NCI-H2081 (cell line): ENCODE measurements at regions not wholly inside any gene's neighbourhood (a gene's known extent, or its start where the extent isn't known, plus 50 kb on each side); places are given as distances from the start of the nearest gene placed in this dataset.
"Not testable (repeated sequence)": the region's sequence is repeated elsewhere in the genome, so short reads cannot be mapped to it uniquely, and the experiment has no call there.

ENCODE experiments used
- DNase-seq, 2 experiments: peaks; one replicate each; lab custom pipeline; 2025; lab: John Stamatoyannopoulos, UW

GRCh38 chrX:112368371-112368770, 285.8 kb upstream of the TRPC5 start:
- DNase-seq, result peak; percentile 2 to 17

- DNase-seq, result no peak
These were observed 284.5 kb upstream of the TRPC5 start for GRCh38 chrX:112367065-112367464.

DNA sequence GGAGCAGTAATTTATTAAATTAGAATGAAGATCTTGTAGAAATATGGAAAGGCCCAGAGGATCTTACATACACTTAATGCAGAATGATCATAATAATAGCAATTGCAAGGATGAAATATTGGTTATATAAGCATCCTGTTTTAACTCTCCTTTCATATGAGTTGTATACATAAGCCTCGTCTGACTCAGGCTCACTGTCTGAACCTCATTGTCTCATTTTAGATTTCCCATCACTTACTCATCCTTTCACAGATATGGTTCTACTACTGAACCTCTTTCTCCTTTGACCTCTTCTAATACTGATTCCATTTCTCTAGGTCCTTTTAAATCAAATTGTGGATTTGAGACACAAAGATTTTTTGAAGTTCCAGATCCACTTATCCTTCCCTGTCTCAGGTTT, 277.3 kb upstream of the TRPC5 start:
- no peak for DNase-seq

- no peak for DNase-seq
These were observed 273.4 kb upstream of the TRPC5 start for GRCh38 chrX:112355931-112356330.

GRCh38 chrX:112341598-112341997, 259.0 kb upstream of the TRPC5 start:
- DNase-seq, result no peak

GRCh38 chrX:112313201-112313600, 230.6 kb upstream of the TRPC5 start:
- no peak for DNase-seq

DNA sequence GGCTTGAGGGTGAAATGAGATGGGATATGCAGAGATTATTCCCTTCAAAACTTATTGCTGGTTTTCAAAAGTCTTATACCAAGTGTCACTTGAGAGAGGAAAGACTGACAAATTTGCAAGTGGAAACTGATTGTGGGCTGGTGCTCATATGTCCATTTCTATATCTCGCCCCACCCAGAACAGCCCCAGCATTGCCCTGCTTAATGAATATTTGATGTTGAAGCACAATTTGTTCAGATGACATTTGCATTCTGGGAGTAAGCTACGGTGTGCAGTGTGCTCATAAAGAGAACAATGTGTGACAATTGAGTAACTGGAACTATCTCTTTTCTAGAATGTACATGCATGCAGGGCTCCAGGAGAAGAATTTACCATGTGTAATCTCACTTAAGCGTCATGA, 223.5 kb upstream of the TRPC5 start:
- DNase-seq, result no peak

GRCh38 chrX:112279940-112280339, 197.4 kb upstream of the TRPC5 start:
- DNase-seq, result no peak

GRCh38 chrX:112270991-112271390, 188.4 kb upstream of the TRPC5 start:
- DNase-seq, result no peak

DNA sequence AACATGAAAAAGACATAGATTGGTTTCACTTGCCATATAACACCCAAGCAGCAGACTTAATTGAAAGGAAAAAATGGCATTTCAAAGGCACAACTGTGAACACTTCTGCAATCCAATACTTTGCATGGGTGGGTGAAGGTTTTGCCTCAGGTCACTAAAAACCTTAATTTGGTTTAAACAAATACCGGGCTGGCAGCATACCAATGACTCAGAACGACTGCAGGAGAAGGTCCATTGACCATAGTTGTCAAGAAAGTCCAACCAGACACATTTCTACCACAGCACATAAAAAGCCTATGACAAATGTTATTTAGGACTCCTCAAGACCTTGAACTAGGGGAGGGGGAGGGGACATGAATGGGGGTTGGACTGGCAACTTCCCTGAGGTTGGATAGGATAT, 183.6 kb upstream of the TRPC5 start:
- no peak for DNase-seq

DNA sequence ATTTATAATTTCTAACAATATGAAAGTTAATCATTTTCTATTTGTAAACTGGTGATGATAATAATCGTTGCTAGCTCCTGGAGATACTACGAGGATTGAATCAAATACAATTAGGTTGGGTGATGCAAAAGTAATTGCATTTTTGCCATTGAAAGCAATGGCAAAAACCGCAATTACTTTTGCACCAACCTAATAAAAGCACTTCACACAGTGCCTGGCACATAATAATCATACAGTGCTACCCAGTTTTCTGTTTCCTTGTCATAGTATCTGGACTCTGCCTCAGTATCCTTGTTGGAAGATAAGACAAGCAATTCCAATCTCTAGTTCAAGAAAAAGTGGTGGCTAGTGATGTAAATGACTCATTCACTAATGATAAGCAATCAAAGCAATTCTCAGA, 176.8 kb upstream of the TRPC5 start:
- DNase-seq, result no peak

GRCh38 chrX:112254896-112255295, 172.3 kb upstream of the TRPC5 start:
- no peak for DNase-seq

DNA sequence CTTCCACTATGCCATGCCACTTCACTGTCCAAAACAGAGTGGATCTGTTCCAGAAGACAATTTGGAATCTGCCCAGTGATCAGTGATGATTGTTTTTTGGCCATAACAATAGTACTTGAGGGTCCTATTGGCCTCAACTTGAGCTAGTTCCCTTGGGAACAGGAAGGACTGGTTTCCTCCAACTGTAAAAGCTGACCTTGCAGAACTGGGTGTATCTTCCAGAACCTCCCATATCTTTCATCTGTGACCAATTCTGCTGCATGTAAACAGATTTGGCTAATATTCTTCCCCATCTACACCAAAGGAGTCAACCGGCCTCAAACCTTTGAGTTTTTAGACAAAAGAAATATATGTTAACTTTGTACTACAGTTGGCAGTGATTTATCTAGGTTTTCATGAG, 165.1 kb upstream of the TRPC5 start:
- no peak for DNase-seq

DNA sequence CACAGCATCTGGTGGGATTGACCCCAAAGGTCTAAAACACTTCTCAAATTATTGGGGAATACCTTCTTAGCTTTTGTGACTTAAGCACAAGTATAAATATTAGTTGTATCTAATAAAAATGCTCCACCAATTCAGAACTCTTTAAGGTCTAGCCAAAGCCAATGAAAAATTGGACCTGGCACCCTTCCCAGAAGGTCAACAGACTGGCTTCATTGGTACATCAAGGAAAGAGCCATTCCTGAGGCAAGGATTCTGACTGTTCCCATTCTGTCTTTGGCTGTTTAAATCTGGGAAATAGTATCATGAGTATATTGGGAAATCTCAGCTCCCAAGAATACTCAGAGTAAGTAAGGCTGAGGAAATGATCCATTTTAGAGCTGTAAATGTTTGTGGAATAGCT, 153.0 kb upstream of the TRPC5 start:
- DNase-seq, result peak; percentile 15 to 54

DNA sequence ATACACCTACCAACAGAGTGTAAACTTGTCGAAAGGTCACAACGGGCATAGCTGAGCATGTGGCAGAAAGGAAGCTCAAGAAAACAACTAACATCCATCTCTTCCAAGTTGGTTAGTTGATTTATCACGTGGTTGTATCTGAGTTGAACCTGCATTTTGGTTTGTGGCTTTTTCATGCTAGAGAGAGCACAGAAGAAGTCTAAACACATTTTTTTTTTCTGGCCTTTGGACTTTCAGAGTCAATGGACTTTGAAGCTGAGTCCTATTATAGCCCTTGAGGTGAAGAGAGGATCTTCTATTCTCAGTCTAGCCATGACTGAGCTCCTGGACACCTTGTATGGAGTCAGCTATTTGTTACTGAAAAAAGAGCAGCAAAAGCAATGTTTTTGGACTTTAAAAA, 150.6 kb upstream of the TRPC5 start:
- DNase-seq, result no peak

GRCh38 chrX:112226795-112227194, 144.2 kb upstream of the TRPC5 start:
- DNase-seq, result not testable (repeated sequence)

DNA sequence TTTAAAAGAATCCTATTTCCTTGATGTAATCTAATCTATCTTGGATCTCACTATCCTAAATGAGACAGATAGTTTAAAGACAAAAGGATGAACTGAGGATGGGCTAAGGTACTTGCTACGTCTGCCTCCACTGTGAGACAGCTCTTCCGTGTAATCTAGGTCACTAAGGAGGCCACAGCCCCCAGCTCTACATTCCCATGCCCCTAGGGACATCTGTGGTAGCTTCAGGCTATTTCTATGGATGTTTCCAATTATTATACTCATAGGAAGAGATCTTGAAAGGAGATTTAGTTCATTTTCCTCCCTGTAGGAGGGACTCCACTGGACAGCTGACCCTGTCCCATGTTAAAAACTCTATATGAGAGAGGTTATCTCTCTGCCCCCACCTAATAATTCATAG, 140.8 kb upstream of the TRPC5 start:
- no peak for DNase-seq

GRCh38 chrX:112218388-112218787, 135.8 kb upstream of the TRPC5 start:
- DNase-seq, result no peak

- no peak for DNase-seq
These were observed 128.9 kb upstream of the TRPC5 start for GRCh38 chrX:112211459-112211858.

DNA sequence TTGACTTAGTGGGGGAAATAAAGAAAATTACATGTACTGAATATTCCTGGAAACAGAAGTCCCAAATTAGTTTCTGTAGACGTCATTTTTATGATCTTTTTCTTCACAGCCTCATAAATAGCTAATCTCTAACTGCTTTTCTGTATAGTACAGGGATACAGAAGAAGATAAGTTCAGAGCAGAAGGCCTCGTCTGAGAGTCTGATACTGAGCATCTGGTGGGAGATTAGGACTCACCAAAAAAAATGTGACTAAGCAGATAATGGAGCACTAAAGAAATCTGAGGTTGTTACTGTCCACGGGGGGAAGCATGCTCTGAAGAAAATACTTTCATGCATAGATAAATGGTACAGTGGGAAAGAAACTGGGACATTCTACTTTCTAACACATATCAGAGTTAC, 115.3 kb upstream of the TRPC5 start:
- no peak for DNase-seq

- no peak for DNase-seq
These were observed 108.1 kb upstream of the TRPC5 start for GRCh38 chrX:112190646-112191045.

GRCh38 chrX:112181361-112181760, 98.8 kb upstream of the TRPC5 start:
- DNase-seq, result not testable (repeated sequence)

- no peak for DNase-seq
These were observed 81.8 kb upstream of the TRPC5 start for GRCh38 chrX:112164420-112164819.

DNA sequence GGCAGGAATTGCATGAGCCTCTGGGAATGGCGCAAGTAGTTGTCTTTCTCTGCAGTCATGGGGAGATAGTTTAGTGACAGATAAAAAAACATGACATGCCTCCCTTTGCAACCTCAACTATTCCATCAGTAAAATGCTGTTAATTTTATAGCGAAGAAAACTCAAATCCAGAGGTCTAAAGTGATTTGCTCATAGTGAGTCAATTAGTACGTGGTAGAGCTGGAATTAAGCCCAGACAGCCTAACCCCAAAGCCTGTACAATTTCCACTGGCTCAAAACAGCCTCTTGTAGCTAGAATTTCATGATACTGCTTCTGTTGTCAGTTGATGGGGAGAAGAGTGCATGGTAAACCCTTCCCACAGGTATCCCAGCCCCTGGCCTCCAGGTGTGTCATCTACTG, 81.3 kb upstream of the TRPC5 start:
- no peak for DNase-seq

DNA sequence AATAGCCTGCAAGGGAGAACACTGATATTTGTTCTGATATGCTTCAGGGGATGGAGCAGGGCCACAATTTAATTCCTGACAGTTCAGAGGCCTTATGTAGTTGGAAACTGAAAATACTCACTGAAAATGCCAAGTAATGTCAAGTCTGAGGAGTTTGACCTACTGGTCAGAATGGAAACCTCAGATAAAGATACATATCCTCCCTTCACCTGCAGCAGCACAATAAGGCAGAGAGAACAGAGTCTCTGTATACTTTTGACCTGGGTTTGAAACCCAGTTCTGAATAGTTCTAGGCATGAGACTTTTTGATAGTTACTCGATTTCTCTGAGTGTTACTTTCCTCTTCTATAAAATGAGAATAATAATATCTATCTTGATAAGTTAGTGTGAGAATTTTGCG, 65.8 kb upstream of the TRPC5 start:
- no peak for DNase-seq
